Neural crest cell (in vitro differentiated cells): ENCODE measurements at regions not wholly inside any gene's neighbourhood (a gene's known extent, or its start where the extent isn't known, plus 50 kb on each side); places are given as distances from the start of the nearest gene placed in this dataset.

Source experiments
- DNase-seq: peaks from one replicate; pipeline ENCODE4 v3.0.0; 2021; ENCODE audit warnings: low read depth, mixed read lengths, low spot score
- H3K27ac Mint-ChIP-seq: one replicate; pipeline ENCODE4 v1.8.0; 2021; ENCODE audit warnings: mild to moderate bottlenecking, mixed read lengths; ENCODE audit not compliant: unreplicated experiment
- H3K27me3 Mint-ChIP-seq: 2 replicates; pipeline ENCODE4 v1.8.0; 2021; ENCODE audit warnings: low read depth, mild to moderate bottlenecking, mixed read lengths
- H3K36me3 Mint-ChIP-seq: 2 replicates; pipeline ENCODE4 v1.8.0; 2021; ENCODE audit warnings: low read depth, mild to moderate bottlenecking, mixed read lengths
- H3K4me1 Mint-ChIP-seq: 2 replicates; pipeline ENCODE4 v1.8.0; 2021; ENCODE audit warnings: mixed read lengths
- H3K4me3 Mint-ChIP-seq: one replicate; pipeline ENCODE4 v1.8.0; 2021; ENCODE audit warnings: mild to moderate bottlenecking, mixed read lengths
- H3K9me3 Mint-ChIP-seq: 2 replicates; pipeline ENCODE4 v1.8.0; 2021; ENCODE audit warnings: mixed read lengths
- CTCF ChIP-seq: fragments of 200-600 bp; sonication (generic); conservative IDR thresholded peaks from 2 replicates; pipeline ENCODE4 v1.5.0; 2021; ENCODE audit warnings: antibody characterized with exemption, mild to moderate bottlenecking

GRCh38 chr17:72199256-72199655, 78.4 kb downstream of the SOX9 start:
- TF ChIP-seq CTCF: no peak
- no peak overlapping the region for H3K27ac Mint-ChIP-seq
- no peak for DNase-seq
- H3K9me3 Mint-ChIP-seq: peaks cover 12% of the 10 kb centered on the region
- no peak overlapping the region for H3K4me3 Mint-ChIP-seq
- peaks cover 1% of the 10 kb centered on the region for H3K4me1 Mint-ChIP-seq
- no peaks in the 10 kb centered on the region for H3K27me3 Mint-ChIP-seq
- peaks cover 9% of the 10 kb centered on the region for H3K36me3 Mint-ChIP-seq

- Mint-ChIP-seq H3K27me3 (peaks cover 4% of the 10 kb centered on the region), H3K27ac (peak overlapping the region; percentile 89), H3K36me3 (peaks cover 3% of the 10 kb centered on the region), H3K9me3 (peaks cover 6% of the 10 kb centered on the region), H3K4me1 (peaks cover 24% of the 10 kb centered on the region), H3K4me3 (peak overlapping the region; percentile 62)
- no peak for DNase-seq
- TF ChIP-seq CTCF: no peak
These were observed 83.9 kb downstream of the SOX9 start for GRCh38 chr17:72204742-72205141.

- peak; percentile 24 for DNase-seq
- peaks cover 6% of the 10 kb centered on the region for H3K9me3 Mint-ChIP-seq
- H3K27ac Mint-ChIP-seq: peak overlapping the region; percentile 89
These were observed 84.5 kb downstream of the SOX9 start for GRCh38 chr17:72205357-72205756.

GRCh38 chr17:72205822-72206221, 85.0 kb downstream of the SOX9 start:
- Mint-ChIP-seq H3K27me3 (peaks cover 4% of the 10 kb centered on the region), H3K9me3 (peaks cover 6% of the 10 kb centered on the region), H3K27ac (no peak overlapping the region), H3K4me3 (no peak overlapping the region), H3K4me1 (peaks cover 24% of the 10 kb centered on the region), H3K36me3 (peaks cover 3% of the 10 kb centered on the region)
- no peak for TF ChIP-seq CTCF
- DNase-seq: no peak

More at GRCh38 chr17:72205357-72205756, 84.5 kb downstream of the SOX9 start:
- peak overlapping the region; percentile 62 for H3K4me3 Mint-ChIP-seq
- no peak for TF ChIP-seq CTCF
- peaks cover 3% of the 10 kb centered on the region for H3K36me3 Mint-ChIP-seq
- peaks cover 4% of the 10 kb centered on the region for H3K27me3 Mint-ChIP-seq
- peaks cover 24% of the 10 kb centered on the region for H3K4me1 Mint-ChIP-seq

GRCh38 chr17:72206376-72206775, 85.6 kb downstream of the SOX9 start:
- peaks cover 2% of the 10 kb centered on the region for H3K9me3 Mint-ChIP-seq
- no peak overlapping the region for H3K27ac Mint-ChIP-seq
- DNase-seq: no peak
- peaks cover 24% of the 10 kb centered on the region for H3K4me1 Mint-ChIP-seq
- H3K27me3 Mint-ChIP-seq: peaks cover 4% of the 10 kb centered on the region
- no peaks in the 10 kb centered on the region for H3K36me3 Mint-ChIP-seq
- no peak overlapping the region for H3K4me3 Mint-ChIP-seq
- no peak for TF ChIP-seq CTCF

GRCh38 chr17:72208832-72209231, 88.0 kb downstream of the SOX9 start:
- no peaks in the 10 kb centered on the region for H3K9me3 Mint-ChIP-seq

More at GRCh38 chr17:72208832-72209231, 88.0 kb downstream of the SOX9 start:
- Mint-ChIP-seq H3K4me3 (no peak overlapping the region), H3K4me1 (peaks cover 29% of the 10 kb centered on the region), H3K36me3 (no peaks in the 10 kb centered on the region), H3K27me3 (peaks cover 4% of the 10 kb centered on the region), H3K27ac (no peak overlapping the region)
- no peak for TF ChIP-seq CTCF
- no peak for DNase-seq
